Ovary (tissue), 1 donor: ENCODE measurements at regions not wholly inside any gene's neighbourhood (a gene's known extent, or its start where the extent isn't known, plus 50 kb on each side); places are given as distances from the start of the nearest gene placed in this dataset.

Experiments used
- EP300 ChIP-seq: sonication (generic); formaldehyde crosslinking; IDR thresholded peaks from one replicate; pipeline ENCODE4 v1.6.1; 2017; ENCODE audit warnings: antibody characterized with exemption
- POLR2A ChIP-seq: fragments of 450-650 bp; IDR thresholded peaks from one replicate; pipeline ENCODE4 v1.6.1; 2017; ENCODE audit warnings: antibody characterized with exemption, mild to moderate bottlenecking, moderate library complexity

- no peak for TF ChIP-seq POLR2A
- TF ChIP-seq EP300: no peak
Observed at GRCh38 chr22:19577422-19577966, 53.3 kb upstream of the CLDN5 start.
